ENCODE measurements at regions not wholly inside any gene's neighbourhood (a gene's known extent, or its start where the extent isn't known, plus 50 kb on each side); places are given as distances from the start of the nearest gene placed in this dataset.

- no peak for DNase-seq
- H3K79me2 ChIP-seq (ENCODE audit: insufficient read depth, low read length): no peaks in the 10 kb centered on the region
- TF ChIP-seq CTCF (IDR thresholded peaks at IDR 0.05): no peak
- H3K9me3 ChIP-seq (replicated peaks in 1 of 2; ENCODE audit: control insufficient read depth in 1 of 2, insufficient read depth in 1 of 2, low read length in 2 of 2): peaks cover 0 to 3% of the 10 kb centered on the region in 2 donors
- intact Hi-C loops (cut with micrococcal nuclease): no loop called here
- no peaks in the 10 kb centered on the region for H3K36me3 ChIP-seq (replicated peaks in 1 of 2; ENCODE audit: control insufficient read depth in 1 of 2, insufficient read depth in 2 of 2, low read length in 2 of 2)
- H3K4me3 ChIP-seq (replicated peaks in 1 of 3; ENCODE audit: low read depth in 2 of 3, low read length in 3 of 3): no peak overlapping the region
- WGBS (ENCODE audit: insufficient coverage): no CpG with 5 or more reads among the region's 2 CpGs
- Mint-ChIP-seq H3K4me1 (no peaks in the 10 kb centered on the region), H3K9me3 (peaks cover 0 to 6% (median 1%) of the 10 kb centered on the region in 7 donors), H3K4me3 (no peak overlapping the region), H3K27ac (no peak overlapping the region), H3K36me3 (no peaks in the 10 kb centered on the region), H3K27me3 (ENCODE audit: low read depth in 3 of 3) (no peaks in the 10 kb centered on the region)
- H3K27ac ChIP-seq (ENCODE audit: low read depth in 1 of 2, low read length in 2 of 2): no peak overlapping the region
- H2AFZ ChIP-seq (ENCODE audit: insufficient read depth, low read depth, low read length, poor library complexity, severe bottlenecking): no peak overlapping the region
- no peak overlapping the region for H3K4me2 ChIP-seq (replicated peaks; ENCODE audit: extremely low read depth, low read length, poor library complexity, severe bottlenecking)
- no peaks in the 10 kb centered on the region for H3K4me1 ChIP-seq (ENCODE audit: control insufficient read depth in 1 of 2, insufficient read depth in 2 of 2, low read length in 2 of 2)
- H3K27me3 ChIP-seq (ENCODE audit: control insufficient read depth in 2 of 2, insufficient read depth in 2 of 2, low read length in 2 of 2): no peaks in the 10 kb centered on the region
- H4K20me1 ChIP-seq (ENCODE audit: insufficient read depth, low read length): no peaks in the 10 kb centered on the region
- H3K9ac ChIP-seq (ENCODE audit: insufficient read depth, low read length, poor library complexity, severe bottlenecking): no peak overlapping the region
Measured at GRCh38 chr18:71001597-71001996, 712.8 kb downstream of the SOCS6 start.

- H3K4me1 ChIP-seq (ENCODE audit: control insufficient read depth in 1 of 2, insufficient read depth in 2 of 2, low read length in 2 of 2): no peaks in the 10 kb centered on the region
- intact Hi-C loops (cut with micrococcal nuclease): no loop called here
- no peak overlapping the region for H3K4me3 ChIP-seq (replicated peaks in 1 of 3; ENCODE audit: low read depth in 2 of 3, low read length in 3 of 3)
- H3K27ac Mint-ChIP-seq: no peak overlapping the region
- WGBS (ENCODE audit: insufficient coverage): 85% methylated on average over 2 of the region's 5 CpGs
- H3K36me3 Mint-ChIP-seq: no peaks in the 10 kb centered on the region
- no peak for TF ChIP-seq CTCF (IDR thresholded peaks at IDR 0.05)
- H3K4me1 Mint-ChIP-seq: no peaks in the 10 kb centered on the region
- H3K4me3 Mint-ChIP-seq: no peak overlapping the region
- no peak for DNase-seq
- no peaks in the 10 kb centered on the region for H3K79me2 ChIP-seq (ENCODE audit: insufficient read depth, low read length)
- no peak overlapping the region for H2AFZ ChIP-seq (ENCODE audit: insufficient read depth, low read depth, low read length, poor library complexity, severe bottlenecking)
- no peak overlapping the region for H3K9ac ChIP-seq (ENCODE audit: insufficient read depth, low read length, poor library complexity, severe bottlenecking)
- H3K27me3 ChIP-seq (ENCODE audit: control insufficient read depth in 2 of 2, insufficient read depth in 2 of 2, low read length in 2 of 2): no peaks in the 10 kb centered on the region
- H3K9me3 ChIP-seq (replicated peaks in 1 of 2; ENCODE audit: control insufficient read depth in 1 of 2, insufficient read depth in 1 of 2, low read length in 2 of 2): peaks cover 5 to 11% of the 10 kb centered on the region in 2 donors
- H3K27me3 Mint-ChIP-seq (ENCODE audit: low read depth in 3 of 3): no peaks in the 10 kb centered on the region
- no peaks in the 10 kb centered on the region for H3K36me3 ChIP-seq (replicated peaks in 1 of 2; ENCODE audit: control insufficient read depth in 1 of 2, insufficient read depth in 2 of 2, low read length in 2 of 2)
- peaks cover 0 to 9% (median 4%) of the 10 kb centered on the region in 7 donors for H3K9me3 Mint-ChIP-seq
- H4K20me1 ChIP-seq (ENCODE audit: insufficient read depth, low read length): no peaks in the 10 kb centered on the region
- no peak overlapping the region for H3K4me2 ChIP-seq (replicated peaks; ENCODE audit: extremely low read depth, low read length, poor library complexity, severe bottlenecking)
- no peak overlapping the region for H3K27ac ChIP-seq (ENCODE audit: low read depth in 1 of 2, low read length in 2 of 2)
Measured at GRCh38 chr18:70998490-70998889, 709.6 kb downstream of the SOCS6 start.

Measured in CD14-positive monocyte (primary cell).